ENCODE measurements at regions not wholly inside any gene's neighbourhood (a gene's known extent, or its start where the extent isn't known, plus 50 kb on each side); places are given as distances from the start of the nearest gene placed in this dataset.

GRCh38 chr20:11808841-11809240, 108.9 kb upstream of the BTBD3 start:
- TF ChIP-seq CTCF (IDR thresholded peaks at IDR 0.05), result no peak
- no peak for ATAC-seq (ENCODE audit: low FRiP score)
- no peak for DNase-seq (ENCODE audit: low spot score)

GRCh38 chr20:11810311-11811083, 107.2 kb upstream of the BTBD3 start:
- ATAC-seq (ENCODE audit: low FRiP score) (no peak), DNase-seq (ENCODE audit: low spot score) (no peak)
- no peak for TF ChIP-seq CTCF (IDR thresholded peaks at IDR 0.05)

GRCh38 chr20:11813106-11813890, 104.4 kb upstream of the BTBD3 start:
- DNase-seq (ENCODE audit: low spot score), result no peak
- TF ChIP-seq CTCF (IDR thresholded peaks at IDR 0.05), result no peak
- no peak for ATAC-seq (ENCODE audit: low FRiP score)

GRCh38 chr20:11814267-11814666, 103.4 kb upstream of the BTBD3 start:
- TF ChIP-seq CTCF (IDR thresholded peaks at IDR 0.05), result no peak
- ATAC-seq (ENCODE audit: low FRiP score) (no peak), DNase-seq (ENCODE audit: low spot score) (no peak)

- TF ChIP-seq CTCF (IDR thresholded peaks at IDR 0.05), result no peak
- ATAC-seq (ENCODE audit: low FRiP score), result no peak
- no peak for DNase-seq (ENCODE audit: low spot score)
Observed at GRCh38 chr20:11820838-11821237, 96.9 kb upstream of the BTBD3 start.

GRCh38 chr20:11822540-11822794, 95.2 kb upstream of the BTBD3 start:
- TF ChIP-seq CTCF (IDR thresholded peaks at IDR 0.05), result no peak
- ATAC-seq (ENCODE audit: low FRiP score) (no peak), DNase-seq (ENCODE audit: low spot score) (no peak)

- no peak for TF ChIP-seq CTCF (IDR thresholded peaks at IDR 0.05)
Observed at GRCh38 chr20:11826334-11826733, 91.4 kb upstream of the BTBD3 start.

More at GRCh38 chr20:11826334-11826733, 91.4 kb upstream of the BTBD3 start:
- DNase-seq (ENCODE audit: low spot score) (no peak), ATAC-seq (ENCODE audit: low FRiP score) (no peak)

All from omental fat pad (tissue), 3 donors.